Prostate gland (tissue), 2 donors: ENCODE measurements at regions not wholly inside any gene's neighbourhood (a gene's known extent, or its start where the extent isn't known, plus 50 kb on each side); places are given as distances from the start of the nearest gene placed in this dataset.
A peak's percentile ranks its signal among the peaks of the same experiment; 100 is the strongest.

ENCODE experiments used
- DNase-seq: peaks from one replicate; pipeline ENCODE4 v3.0.0-alpha.2; 2019; ENCODE audit warnings: low spot score
- H3K27ac ChIP-seq, 2 donors: fragments of 200-600 bp; sonication (generic); 2 replicates each; pipeline ENCODE4 v1.5.1; 2017 to 2019
- H3K27me3 ChIP-seq: fragments of 200-600 bp; sonication (generic); replicated peaks from 2 replicates; pipeline ENCODE4 v1.5.1; 2019; ENCODE audit not compliant: insufficient read depth
- H3K36me3 ChIP-seq, 2 donors: fragments of 200-600 bp; sonication (generic); 1 replicate in 1 of 2; 2 replicates in 1 of 2; pipeline versions ENCODE4 v1.5.1 to v1.8.1; 2017 to 2019
- H3K4me1 ChIP-seq: fragments of 200-600 bp; sonication (generic); replicated peaks from 2 replicates; pipeline ENCODE4 v1.5.1; 2019
- H3K4me3 ChIP-seq, 2 donors: fragments of 200-600 bp; sonication (generic); 2 replicates each; pipeline ENCODE4 v1.5.1; 2017 to 2019
- H3K9me3 ChIP-seq: fragments of 200-600 bp; sonication (generic); 2 replicates; pipeline ENCODE4 v1.5.1; 2017
- CTCF ChIP-seq, 4 experiments: fragments of 200-600 bp in 2 of 4; fragments of 450-650 bp in 2 of 4; sonication (generic) in 2 of 4; IDR thresholded peaks; 1 replicate in 3 of 4; 2 replicates in 1 of 4; pipeline ENCODE4 v1.5.1; 2016 to 2019; ENCODE audit warnings: antibody characterized with exemption in 4 of 4, mild to moderate bottlenecking in 2 of 4, moderate library complexity in 2 of 4
- POLR2A ChIP-seq: fragments of 450-650 bp; IDR thresholded peaks from one replicate; pipeline ENCODE4 v1.6.1; 2016; ENCODE audit warnings: antibody characterized with exemption, mild to moderate bottlenecking
- POLR2AphosphoS5 ChIP-seq: sonication (generic); formaldehyde crosslinking; IDR thresholded peaks from one replicate; pipeline ENCODE4 v1.6.1; 2017; ENCODE audit warnings: antibody characterized with exemption
- whole genome bisulfite sequencing: methylation state at CpG from one replicate; pipeline ENCODE4 v1.1.5; 2018; 5-methylcytosine and 5-hydroxymethylcytosine counted together
- intact Hi-C: fragments of 100-400 bp; cut with DNase I; formaldehyde crosslinking; loops from one replicate; pipeline ENCODE4 v1.14.2; 2022

DNA sequence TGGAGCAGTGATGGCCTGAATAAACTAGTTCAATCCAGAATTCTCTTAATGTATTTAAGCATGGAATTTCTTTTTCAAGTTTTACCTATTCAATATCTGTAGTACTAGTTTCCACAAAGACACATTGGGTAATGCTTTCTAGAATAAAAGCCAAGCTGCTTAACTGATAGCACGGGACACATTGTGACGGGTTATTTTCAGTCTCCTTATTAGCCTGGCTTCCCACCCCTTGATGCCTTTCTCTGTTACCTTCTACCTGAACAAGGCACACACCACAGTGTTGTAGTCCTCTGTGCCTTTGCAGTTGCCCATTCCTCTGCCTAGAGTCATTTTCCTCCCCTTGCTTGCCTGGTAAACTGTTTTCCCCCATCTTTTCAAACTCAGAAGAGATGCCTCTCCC, 139.1 kb downstream of the HDGFL1 start:
- Histone ChIP-seq H3K4me3 (no peak overlapping the region), H3K4me1 (no peaks in the 10 kb centered on the region), H3K9me3 (no peaks in the 10 kb centered on the region), H3K27ac (no peak overlapping the region), H3K36me3 (no peaks in the 10 kb centered on the region), H3K27me3 (no peaks in the 10 kb centered on the region)
- intact Hi-C loops: no loop called here
- 97% methylated on average over 2 of the region's 2 CpGs for WGBS
- no peak for TF ChIP-seq POLR2A
- TF ChIP-seq POLR2AphosphoS5: no peak
- TF ChIP-seq CTCF (IDR thresholded peaks at IDR 0.05): no peak
- no peak for DNase-seq

DNA sequence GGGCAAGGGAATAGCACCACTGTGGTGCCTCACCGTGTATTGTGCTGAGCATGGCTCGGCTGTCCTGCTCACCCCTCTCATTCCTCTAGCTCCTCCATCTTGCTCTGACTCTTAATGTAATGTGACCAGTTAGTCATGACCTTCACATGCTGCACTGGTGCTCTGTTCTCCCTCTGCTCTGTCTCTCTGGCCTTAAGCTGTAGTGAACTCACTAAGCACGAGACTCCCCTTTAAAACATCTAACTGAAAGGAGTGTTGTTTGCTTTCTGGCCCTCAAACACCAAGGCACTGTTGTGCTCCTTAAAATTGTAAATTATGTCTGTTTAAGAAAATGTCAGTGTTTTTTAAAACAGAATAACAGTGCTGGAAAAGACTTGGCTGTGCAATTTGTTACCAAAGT, 140.4 kb downstream of the HDGFL1 start:
- DNase-seq: no peak
- H3K27me3 ChIP-seq: no peaks in the 10 kb centered on the region
- H3K4me3 ChIP-seq: no peak overlapping the region
- intact Hi-C loops: no loop called here
- H3K36me3 ChIP-seq: no peaks in the 10 kb centered on the region
- TF ChIP-seq POLR2A (no peak), CTCF (IDR thresholded peaks at IDR 0.05) (no peak), POLR2AphosphoS5 (no peak)
- WGBS: 79% methylated on average over 3 of the region's 3 CpGs
- no peak overlapping the region for H3K27ac ChIP-seq
- no peaks in the 10 kb centered on the region for H3K4me1 ChIP-seq
- no peaks in the 10 kb centered on the region for H3K9me3 ChIP-seq

DNA sequence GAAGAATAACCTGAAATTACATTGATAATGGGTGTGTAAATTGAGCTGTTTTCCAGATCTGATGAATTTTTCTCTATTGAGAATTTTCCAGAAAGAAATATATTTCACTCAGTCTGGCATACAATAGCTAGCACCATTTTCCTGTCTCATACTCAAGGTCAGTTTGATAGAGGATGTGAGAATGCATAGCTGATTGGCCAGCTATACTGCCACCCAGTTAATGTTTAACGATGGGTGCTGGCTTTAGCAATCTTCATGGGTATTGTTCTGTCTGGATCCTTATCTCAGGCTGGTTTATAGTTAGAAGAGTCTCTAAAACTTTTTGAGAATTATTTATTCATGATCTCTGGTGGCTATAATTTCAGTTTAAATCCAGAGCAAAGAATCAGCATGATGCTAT, 147.4 kb downstream of the HDGFL1 start:
- H3K27me3 ChIP-seq: no peaks in the 10 kb centered on the region
- H3K4me3 ChIP-seq: no peak overlapping the region
- DNase-seq: no peak
- no peaks in the 10 kb centered on the region for H3K9me3 ChIP-seq
- 35% methylated on average over 1 of the region's 1 CpG for WGBS
- no peak overlapping the region for H3K27ac ChIP-seq
- intact Hi-C loops: no loop called here
- no peaks in the 10 kb centered on the region for H3K36me3 ChIP-seq
- TF ChIP-seq CTCF (IDR thresholded peaks at IDR 0.05): no peak
- no peak for TF ChIP-seq POLR2AphosphoS5
- H3K4me1 ChIP-seq: no peaks in the 10 kb centered on the region

- peak; percentile 17 for DNase-seq
- 42% methylated on average over 5 of the region's 5 CpGs for WGBS
- H3K4me3 ChIP-seq: no peak overlapping the region
Measured at GRCh38 chr6:22717915-22718314, 148.5 kb downstream of the HDGFL1 start.

More at GRCh38 chr6:22717915-22718314, 148.5 kb downstream of the HDGFL1 start:
- H3K27me3 ChIP-seq: no peaks in the 10 kb centered on the region
- H3K9me3 ChIP-seq: no peaks in the 10 kb centered on the region
- intact Hi-C loops: no loop called here
- no peaks in the 10 kb centered on the region for H3K36me3 ChIP-seq
- no peak overlapping the region for H3K27ac ChIP-seq
- TF ChIP-seq POLR2A (no peak), POLR2AphosphoS5 (no peak), CTCF (IDR thresholded peaks at IDR 0.05) (no peak)
- no peaks in the 10 kb centered on the region for H3K4me1 ChIP-seq
